Body of pancreas (tissue), 4 donors: ENCODE measurements at regions not wholly inside any gene's neighbourhood (a gene's known extent, or its start where the extent isn't known, plus 50 kb on each side); places are given as distances from the start of the nearest gene placed in this dataset.

Experiments used
- ATAC-seq: fragments of 150-250 bp; one replicate; pipeline ENCODE4 v1.9.1; 2016
- DNase-seq, 4 donors: peaks; one replicate each; pipeline ENCODE4 v3.0.0-alpha.2; 2019
- H3K27ac ChIP-seq, 4 donors: fragments of 200-600 bp; sonication (generic); 1 replicate in 3 of 4; 2 replicates in 1 of 4; pipeline versions ENCODE4 v1.5.1 to v1.6.1; 2016 to 2019; ENCODE audit warnings: mild to moderate bottlenecking in 1 of 4, mixed read lengths in 1 of 4, moderate library complexity in 1 of 4
- H3K27me3 ChIP-seq, 2 donors: fragments of 200-600 bp; sonication (generic); one replicate each; pipeline ENCODE4 v1.6.0; 2016; ENCODE audit warnings: mild to moderate bottlenecking in 1 of 2
- H3K36me3 ChIP-seq, 2 donors: fragments of 200-600 bp; sonication (generic); replicated peaks in 1 of 2; 2 replicates each; pipeline ENCODE4 v1.5.1; 2016; ENCODE audit warnings: low read depth in 2 of 2; ENCODE audit not compliant: insufficient read depth in 1 of 2
- H3K4me1 ChIP-seq: fragments of 200-600 bp; sonication (generic); one replicate; pipeline ENCODE4 v1.6.0; 2016
- H3K4me3 ChIP-seq, 2 donors: fragments of 200-600 bp; sonication (generic); 1 replicate in 1 of 2; 2 replicates in 1 of 2; pipeline ENCODE4 v1.5.1; 2016 to 2019
- H3K9me3 ChIP-seq, 3 donors: fragments of 200-600 bp; sonication (generic); 1 replicate in 2 of 3; 2 replicates in 1 of 3; pipeline ENCODE4 v1.5.1; 2016
- CTCF ChIP-seq, 7 experiments: fragments of 450-650 bp in 4 of 7; fragments of 200-600 bp in 3 of 7; sonication (generic) in 3 of 7; IDR thresholded peaks; one replicate each; pipeline ENCODE4 v1.5.1; 2016 to 2019; ENCODE audit warnings: antibody characterized with exemption in 7 of 7
- POLR2A ChIP-seq, 3 donors: fragments of 450-650 bp; IDR thresholded peaks; one replicate each; pipeline ENCODE4 v1.6.1; 2016; ENCODE audit warnings: antibody characterized with exemption in 3 of 3, mild to moderate bottlenecking in 2 of 3
- WGBS, 2 donors: methylation state at CpG; one replicate each; pipeline ENCODE4 v1.1.5; 2017; 5-methylcytosine and 5-hydroxymethylcytosine counted together
- intact Hi-C: fragments of 100-400 bp; cut with DNase I; formaldehyde crosslinking; loops from one replicate; pipeline ENCODE4 v1.15.1; 2023

- H3K27me3 ChIP-seq = no peaks in the 10 kb centered on the region
- intact Hi-C loops = no loop called here
- H3K9me3 ChIP-seq = no peaks in the 10 kb centered on the region
- ATAC-seq (no peak), DNase-seq (no peak)
- H3K27ac ChIP-seq = no peak overlapping the region
- TF ChIP-seq CTCF (IDR thresholded peaks at IDR 0.05) = no peak
- no peak for TF ChIP-seq POLR2A (IDR thresholded peaks at IDR 0.05)
- WGBS, 2 donors = 58 to 100% methylated on average over 1 of the region's 1 CpG
- H3K4me3 ChIP-seq = no peak overlapping the region
- no peaks in the 10 kb centered on the region for H3K36me3 ChIP-seq
- H3K4me1 ChIP-seq = no peaks in the 10 kb centered on the region
These were observed 278.2 kb downstream of the BCL11B start for GRCh38 chr14:98993818-98994217.

- DNase-seq (no peak), ATAC-seq (no peak)
- TF ChIP-seq POLR2A (IDR thresholded peaks at IDR 0.05) = no peak
- TF ChIP-seq CTCF (IDR thresholded peaks at IDR 0.05) = no peak
- Histone ChIP-seq H3K36me3 (no peaks in the 10 kb centered on the region), H3K4me1 (no peaks in the 10 kb centered on the region), H3K27me3 (no peaks in the 10 kb centered on the region), H3K27ac (no peak overlapping the region), H3K4me3 (no peak overlapping the region), H3K9me3 (no peaks in the 10 kb centered on the region)
- intact Hi-C loops = no loop called here
- WGBS, 2 donors = 64 to 77% methylated on average over 3 of the region's 3 CpGs
These were observed 277.4 kb downstream of the BCL11B start for GRCh38 chr14:98994561-98994960.

DNA sequence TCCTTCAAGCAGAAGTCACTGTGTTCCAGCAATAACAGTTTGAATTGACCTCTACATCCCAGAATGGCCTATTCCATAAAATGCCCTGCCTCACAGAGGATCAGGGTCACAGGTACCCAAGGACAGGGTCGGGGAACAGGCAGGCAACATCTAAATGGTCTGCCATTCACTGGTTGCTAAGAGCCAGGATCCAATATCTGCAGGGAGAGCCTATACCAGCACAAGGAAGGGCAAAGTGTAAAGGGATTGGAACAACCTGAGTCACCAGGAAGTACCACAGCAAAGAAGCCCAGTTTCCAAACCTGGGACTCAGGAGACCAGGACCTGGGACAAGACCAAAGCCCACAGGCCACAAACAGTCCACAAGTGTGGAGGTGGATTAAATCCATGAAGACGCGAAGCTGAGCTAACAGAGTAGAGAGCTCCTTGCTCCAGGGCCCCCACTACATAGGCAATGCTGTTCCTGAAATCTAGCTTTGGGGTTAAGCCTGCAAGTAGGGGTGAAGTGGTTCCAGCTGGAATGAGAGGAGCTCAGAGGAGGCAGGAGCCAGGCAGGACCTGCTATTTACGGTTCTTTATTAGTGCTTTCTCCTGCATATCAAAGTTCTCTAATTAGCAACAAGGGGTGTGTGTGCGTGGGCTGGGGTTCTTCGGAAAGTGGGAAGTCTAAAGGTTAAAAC, 274.3 kb downstream of the BCL11B start:
- no peak overlapping the region for H3K4me3 ChIP-seq
- no peak for ATAC-seq
- intact Hi-C loops = no loop called here
- no peaks in the 10 kb centered on the region for H3K4me1 ChIP-seq
- no peaks in the 10 kb centered on the region for H3K9me3 ChIP-seq
- no peaks in the 10 kb centered on the region for H3K36me3 ChIP-seq
- TF ChIP-seq POLR2A (IDR thresholded peaks at IDR 0.05) (no peak), CTCF (IDR thresholded peaks at IDR 0.05) (no peak)
- WGBS, 2 donors = 76 to 81% methylated on average over 6 of the region's 6 CpGs
- H3K27me3 ChIP-seq = no peaks in the 10 kb centered on the region
- DNase-seq = no peak
- H3K27ac ChIP-seq = no peak overlapping the region

DNA sequence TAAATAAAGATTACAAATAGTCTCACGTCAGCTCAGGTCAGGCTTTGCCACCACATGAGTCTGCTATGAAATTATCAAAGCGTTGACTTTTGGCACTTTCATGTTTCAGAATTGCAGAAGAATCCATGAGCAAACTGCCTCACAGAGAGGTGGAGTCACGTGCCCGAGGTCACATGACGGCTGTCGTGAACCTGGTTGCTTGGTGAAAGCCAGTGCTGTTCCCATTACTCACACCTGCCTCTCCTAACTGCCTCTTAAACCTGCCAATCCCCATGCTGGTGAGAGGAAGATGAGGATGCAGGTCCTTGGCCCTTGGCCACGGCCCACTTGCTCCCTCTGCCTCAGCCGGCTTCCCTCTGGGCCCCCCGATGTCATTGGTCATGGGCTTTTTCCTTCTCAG, 272.7 kb downstream of the BCL11B start:
- TF ChIP-seq CTCF (IDR thresholded peaks at IDR 0.05) = no peak
- no peak for TF ChIP-seq POLR2A (IDR thresholded peaks at IDR 0.05)
- intact Hi-C loops = no loop called here
- WGBS, 2 donors = 69 to 93% methylated on average over 7 to 9 of the region's 9 CpGs

DNA sequence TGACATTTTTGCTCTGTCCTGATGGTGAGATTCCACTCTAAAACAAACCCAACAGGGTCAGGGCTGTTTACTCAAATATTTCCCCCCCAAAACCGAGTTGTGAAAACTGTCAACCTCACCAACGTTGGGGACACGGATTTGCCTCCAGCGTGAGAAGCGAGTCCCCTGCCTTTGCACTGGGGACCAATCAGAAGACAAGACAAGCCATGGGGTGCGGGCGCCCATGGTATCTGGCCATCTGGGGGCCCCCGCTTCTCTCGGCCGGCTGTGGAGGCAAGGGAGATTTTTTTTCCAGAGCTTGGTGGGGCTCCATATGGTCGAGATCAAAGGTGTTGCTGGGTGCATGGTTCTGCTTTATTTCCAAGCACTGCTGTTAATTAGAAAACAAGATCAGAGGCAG, 272.1 kb downstream of the BCL11B start:
- intact Hi-C loops = no loop called here
- ATAC-seq (no peak), DNase-seq (no peak)
- Histone ChIP-seq H3K27ac (no peak overlapping the region), H3K36me3 (no peaks in the 10 kb centered on the region), H3K27me3 (no peaks in the 10 kb centered on the region), H3K4me3 (no peak overlapping the region), H3K9me3 (no peaks in the 10 kb centered on the region), H3K4me1 (no peaks in the 10 kb centered on the region)
- 69 to 78% methylated on average over 9 to 11 of the region's 11 CpGs for WGBS, 2 donors
- TF ChIP-seq CTCF (IDR thresholded peaks at IDR 0.05) (no peak), POLR2A (IDR thresholded peaks at IDR 0.05) (no peak)

More for the DNA sequence above, 272.7 kb downstream of the BCL11B start:
- ATAC-seq = no peak
- Histone ChIP-seq H3K36me3 (no peaks in the 10 kb centered on the region), H3K4me1 (no peaks in the 10 kb centered on the region), H3K27ac (no peak overlapping the region), H3K4me3 (no peak overlapping the region), H3K9me3 (no peaks in the 10 kb centered on the region), H3K27me3 (no peaks in the 10 kb centered on the region)
- DNase-seq = no peak
